Transverse colon (tissue), 4 donors: ENCODE measurements at regions not wholly inside any gene's neighbourhood (a gene's known extent, or its start where the extent isn't known, plus 50 kb on each side); places are given as distances from the start of the nearest gene placed in this dataset.

ENCODE experiments used
- DNase-seq: peaks from one replicate; pipeline ENCODE4 v3.0.0-alpha.2; 2019
- H3K27ac ChIP-seq, 4 donors: fragments of 200-600 bp; sonication (generic); 2 replicates each; pipeline ENCODE4 v1.5.1; 2016 to 2018; ENCODE audit warnings: inconsistent platforms in 4 of 4
- H3K27me3 ChIP-seq: fragments of 200-600 bp; sonication (generic); 2 replicates; pipeline ENCODE4 v1.5.1; 2017; ENCODE audit warnings: inconsistent platforms
- H3K36me3 ChIP-seq, 4 donors: fragments of 200-600 bp; sonication (generic); 2 replicates each; pipeline ENCODE4 v1.5.1; 2017 to 2019; ENCODE audit warnings: inconsistent platforms in 4 of 4
- H3K4me1 ChIP-seq, 4 donors: fragments of 200-600 bp; sonication (generic); 2 replicates each; pipeline ENCODE4 v1.5.1; 2017 to 2020; ENCODE audit warnings: inconsistent platforms in 4 of 4
- H3K4me3 ChIP-seq, 4 donors: fragments of 200-600 bp; sonication (generic); 1 replicate in 1 of 4; 2 replicates in 3 of 4; pipeline versions ENCODE4 v1.5.1 to v1.6.1; 2017 to 2019; ENCODE audit warnings: inconsistent platforms in 4 of 4
- H3K9me3 ChIP-seq, 2 donors: fragments of 200-600 bp; sonication (generic); 2 replicates each; pipeline ENCODE4 v1.5.1; 2017 to 2019; ENCODE audit warnings: inconsistent platforms in 2 of 2
- EP300 ChIP-seq: sonication (generic); formaldehyde crosslinking; IDR thresholded peaks from one replicate; pipeline ENCODE4 v1.6.1; 2017; ENCODE audit warnings: antibody characterized with exemption, low read depth
- POLR2A ChIP-seq: fragments of 450-650 bp; IDR thresholded peaks from one replicate; pipeline ENCODE4 v1.6.1; 2016; ENCODE audit warnings: antibody characterized with exemption, mild to moderate bottlenecking, moderate library complexity
- POLR2AphosphoS5 ChIP-seq, 3 donors: sonication (generic); formaldehyde crosslinking; IDR thresholded peaks; one replicate each; pipeline ENCODE4 v1.6.1; 2016; ENCODE audit warnings: antibody characterized with exemption in 3 of 3
- WGBS, 2 donors: methylation state at CpG; one replicate each; pipeline ENCODE4 v1.1.5; 2018; ENCODE audit warnings: low coverage in 1 of 2; 5-methylcytosine and 5-hydroxymethylcytosine counted together
- in situ Hi-C, 4 donors: fragments of 200-750 bp; cut with MboI; loops; one replicate each; pipeline versions ENCODE4 v1.15.0 to v1.15.1; 2017; ENCODE audit warnings: low sequenced_read_pairs in 3 of 4, low pct_ligation_motif_present in 1 of 4, low pct_unique_long_range_greater_than_20kb in 1 of 4
- intact Hi-C: fragments of 100-400 bp; cut with DNase I; formaldehyde crosslinking; loops from one replicate; pipeline ENCODE4 v1.15.1; 2023; ENCODE audit warnings: low total_unique reads
- TF ChIP-seq, protein P1 (sequence below), 5 experiments: fragments of 200-600 bp in 3 of 5; fragments of 450-650 bp in 2 of 5; sonication (generic) in 3 of 5; IDR thresholded peaks; 1 replicate in 2 of 5; 2 replicates in 3 of 5; pipeline ENCODE4 v1.5.1; 2016 to 2017; ENCODE audit warnings: antibody characterized with exemption in 5 of 5, inconsistent platforms in 3 of 5, mild to moderate bottlenecking in 2 of 5, moderate library complexity in 1 of 5

DNA sequence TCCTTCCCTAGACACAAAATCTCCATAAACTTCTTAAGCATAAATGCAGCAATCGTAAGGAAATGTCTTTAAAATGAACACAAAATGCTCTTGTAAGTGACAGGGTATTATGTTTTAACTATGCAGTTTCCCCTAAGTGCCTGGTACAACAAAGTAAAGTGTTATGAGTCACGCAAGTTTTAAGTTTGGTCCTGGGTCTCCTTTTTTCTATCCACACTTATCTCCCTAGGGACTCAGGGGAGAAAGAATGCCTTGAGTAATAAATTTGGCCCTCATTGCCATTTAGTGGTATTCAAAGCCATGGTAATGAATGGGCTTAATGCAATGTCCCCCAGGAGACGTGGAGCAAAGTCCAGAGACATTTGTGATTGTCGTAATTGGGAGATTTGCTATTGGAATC is 149.1 kb downstream of the MAGEB17 start:
- intact Hi-C loops, result no loop called here
- in situ Hi-C loops, result no loop called here
- no peak for DNase-seq
- Histone ChIP-seq H3K27me3 (no peaks in the 10 kb centered on the region), H3K4me1 (no peaks in the 10 kb centered on the region), H3K36me3 (no peaks in the 10 kb centered on the region), H3K9me3 (no peaks in the 10 kb centered on the region), H3K27ac (no peak overlapping the region), H3K4me3 (no peak overlapping the region)
- TF ChIP-seq EP300 (no peak), POLR2AphosphoS5 (IDR thresholded peaks at IDR 0.05) (no peak), POLR2A (no peak)
- TF ChIP-seq, protein P1, sequence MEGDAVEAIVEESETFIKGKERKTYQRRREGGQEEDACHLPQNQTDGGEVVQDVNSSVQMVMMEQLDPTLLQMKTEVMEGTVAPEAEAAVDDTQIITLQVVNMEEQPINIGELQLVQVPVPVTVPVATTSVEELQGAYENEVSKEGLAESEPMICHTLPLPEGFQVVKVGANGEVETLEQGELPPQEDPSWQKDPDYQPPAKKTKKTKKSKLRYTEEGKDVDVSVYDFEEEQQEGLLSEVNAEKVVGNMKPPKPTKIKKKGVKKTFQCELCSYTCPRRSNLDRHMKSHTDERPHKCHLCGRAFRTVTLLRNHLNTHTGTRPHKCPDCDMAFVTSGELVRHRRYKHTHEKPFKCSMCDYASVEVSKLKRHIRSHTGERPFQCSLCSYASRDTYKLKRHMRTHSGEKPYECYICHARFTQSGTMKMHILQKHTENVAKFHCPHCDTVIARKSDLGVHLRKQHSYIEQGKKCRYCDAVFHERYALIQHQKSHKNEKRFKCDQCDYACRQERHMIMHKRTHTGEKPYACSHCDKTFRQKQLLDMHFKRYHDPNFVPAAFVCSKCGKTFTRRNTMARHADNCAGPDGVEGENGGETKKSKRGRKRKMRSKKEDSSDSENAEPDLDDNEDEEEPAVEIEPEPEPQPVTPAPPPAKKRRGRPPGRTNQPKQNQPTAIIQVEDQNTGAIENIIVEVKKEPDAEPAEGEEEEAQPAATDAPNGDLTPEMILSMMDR (IDR thresholded peaks at IDR 0.05), result no peak
- 58 to 70% methylated on average over 2 to 4 of the region's 4 CpGs for WGBS, 2 donors

DNA sequence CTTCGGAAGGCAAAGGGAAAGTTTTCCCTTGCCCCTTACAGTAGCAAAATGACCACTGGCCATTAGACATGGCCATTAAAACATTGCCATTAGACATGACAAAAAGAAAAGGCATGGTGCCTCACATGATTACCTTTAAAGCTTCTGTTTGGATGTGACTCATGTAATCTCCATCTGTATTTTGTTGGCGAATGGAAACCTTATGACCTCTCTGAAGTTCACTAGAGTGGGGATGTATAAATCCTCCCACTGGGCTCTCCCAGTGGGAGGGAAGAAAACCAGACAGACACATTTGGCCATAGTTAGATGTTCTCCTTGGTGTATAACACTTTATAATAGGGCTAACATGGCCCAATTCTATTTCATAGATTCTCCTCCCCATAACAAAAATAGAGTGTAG is 152.6 kb downstream of the MAGEB17 start:
- intact Hi-C loops, result no loop called here
- TF ChIP-seq POLR2A (no peak), EP300 (no peak), POLR2AphosphoS5 (IDR thresholded peaks at IDR 0.05) (no peak)
- TF ChIP-seq, protein P1 (IDR thresholded peaks at IDR 0.05), result no peak
- Histone ChIP-seq H3K36me3 (no peaks in the 10 kb centered on the region), H3K27ac (no peak overlapping the region), H3K9me3 (no peaks in the 10 kb centered on the region), H3K27me3 (no peaks in the 10 kb centered on the region), H3K4me1 (no peaks in the 10 kb centered on the region), H3K4me3 (no peak overlapping the region)
- DNase-seq, result no peak
- in situ Hi-C loops, result no loop called here
- WGBS, 2 donors, result 79% methylated on average over 2 of the region's 2 CpGs; no CpG with 5 or more reads in 1 of the 2 donors

DNA sequence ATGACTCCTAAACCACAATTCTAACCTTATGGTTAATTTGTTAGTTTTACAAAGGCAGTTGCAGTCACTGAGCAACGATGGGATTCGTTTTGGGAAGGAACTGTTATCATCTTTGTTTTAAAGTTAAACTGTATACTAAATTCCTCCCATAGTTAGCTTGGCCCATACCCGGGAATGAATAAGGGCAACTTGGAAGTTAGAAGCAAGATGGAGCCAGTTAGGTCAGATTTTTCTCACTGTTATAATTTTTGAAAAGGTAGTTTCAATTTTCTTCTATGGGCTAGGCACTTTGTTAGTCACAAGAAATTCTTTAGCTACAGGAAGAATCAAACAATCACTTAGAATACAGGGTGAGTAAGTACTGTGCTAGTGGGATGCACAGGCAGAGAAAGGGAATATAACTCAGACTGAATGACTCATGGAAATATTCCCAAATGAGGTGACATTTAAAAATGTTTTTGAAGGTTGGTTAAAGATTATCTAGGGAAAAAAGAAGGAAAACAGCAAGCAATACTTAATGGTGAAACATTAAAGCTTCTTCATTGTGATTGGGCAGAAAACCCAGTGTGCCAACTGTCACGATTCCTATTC is 153.6 kb downstream of the MAGEB17 start:
- H3K9me3 ChIP-seq, result no peaks in the 10 kb centered on the region
- intact Hi-C loops (no loop called here), in situ Hi-C loops (no loop called here)
- no peak overlapping the region for H3K4me3 ChIP-seq
- no peak for DNase-seq
- 67 to 75% methylated on average over 3 to 4 of the region's 4 CpGs for WGBS, 2 donors
- no peaks in the 10 kb centered on the region for H3K4me1 ChIP-seq
- H3K36me3 ChIP-seq, result no peaks in the 10 kb centered on the region
- TF ChIP-seq EP300, result no peak
- no peak for TF ChIP-seq POLR2A
- TF ChIP-seq, protein P1 (IDR thresholded peaks at IDR 0.05), result no peak
- TF ChIP-seq POLR2AphosphoS5 (IDR thresholded peaks at IDR 0.05), result no peak
- H3K27ac ChIP-seq, result no peak overlapping the region
- no peaks in the 10 kb centered on the region for H3K27me3 ChIP-seq

DNA sequence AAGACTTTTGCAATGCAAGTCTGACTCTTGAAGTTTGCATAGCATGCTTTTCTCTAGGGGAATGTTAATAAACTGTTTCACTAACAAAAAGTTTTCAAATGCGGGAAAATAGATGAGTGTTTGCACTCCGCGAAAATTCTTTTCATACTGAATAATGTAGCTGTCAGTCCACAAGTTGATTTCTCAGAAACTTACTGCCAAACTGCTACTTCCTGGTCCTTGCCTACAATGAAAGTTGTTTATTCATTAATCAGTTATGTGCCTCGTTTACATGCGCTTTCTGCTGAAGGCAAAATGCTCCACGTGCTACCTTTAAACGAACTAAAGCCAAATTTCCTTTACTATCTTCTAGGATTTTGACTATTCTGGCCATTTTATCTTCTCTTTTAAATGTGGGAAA is 166.2 kb downstream of the MAGEB17 start:
- Histone ChIP-seq H3K27me3 (no peaks in the 10 kb centered on the region), H3K27ac (no peak overlapping the region), H3K9me3 (no peaks in the 10 kb centered on the region), H3K4me1 (no peaks in the 10 kb centered on the region), H3K4me3 (no peak overlapping the region), H3K36me3 (no peaks in the 10 kb centered on the region)
- intact Hi-C loops (no loop called here), in situ Hi-C loops (no loop called here)
- 76 to 85% methylated on average over 4 to 7 of the region's 7 CpGs for WGBS, 2 donors
- TF ChIP-seq EP300 (no peak), POLR2AphosphoS5 (IDR thresholded peaks at IDR 0.05) (no peak), POLR2A (no peak)
- TF ChIP-seq, protein P1 (IDR thresholded peaks at IDR 0.05), result no peak
- no peak for DNase-seq
